ENCODE measurements at regions not wholly inside any gene's neighbourhood (a gene's known extent, or its start where the extent isn't known, plus 50 kb on each side); places are given as distances from the start of the nearest gene placed in this dataset.

- no peaks in the 10 kb centered on the region for H3K9me3 ChIP-seq (ENCODE audit: control insufficient read depth, low read length)
- H2BK5ac ChIP-seq (ENCODE audit: low read depth, low read length, poor library complexity, severe bottlenecking), result no peak overlapping the region
- no peak overlapping the region for H3K14ac ChIP-seq (ENCODE audit: low read length in 2 of 2)
- no peak overlapping the region for H3K27ac ChIP-seq (ENCODE audit: low read length, poor library complexity, severe bottlenecking)
- WGBS, result 81% methylated on average over 12 of the region's 12 CpGs
- peaks cover 0 to 2% of the 10 kb centered on the region in 2 experiments for H3K27me3 ChIP-seq (ENCODE audit: control insufficient read depth in 1 of 2, insufficient read depth in 1 of 2, low read length in 2 of 2)
- no peak overlapping the region for H3K9ac ChIP-seq (ENCODE audit: low read length)
- H3K4me2 ChIP-seq (ENCODE audit: low read length, poor library complexity, severe bottlenecking), result no peak overlapping the region
- H2AK5ac ChIP-seq (ENCODE audit: low read length, severe bottlenecking), result peak overlapping the region; percentile 19
- H3K36me3 ChIP-seq (ENCODE audit: control insufficient read depth in 1 of 2, insufficient read depth in 2 of 2, low read depth in 1 of 2, low read length in 2 of 2), result no peaks in the 10 kb centered on the region
- H3K18ac ChIP-seq (ENCODE audit: low read depth in 1 of 2, low read length in 2 of 2), result no peak overlapping the region
- H2BK15ac ChIP-seq (ENCODE audit: low read depth, poor library complexity, severe bottlenecking), result no peak overlapping the region
- H2BK120ac ChIP-seq (ENCODE audit: low read depth, low read length), result no peak overlapping the region
- H3K4ac ChIP-seq (ENCODE audit: low read depth in 1 of 2, low read length in 2 of 2), result no peak overlapping the region
- H4K8ac ChIP-seq (ENCODE audit: low read length), result no peak overlapping the region
- no peak overlapping the region for H4K91ac ChIP-seq (ENCODE audit: low read length)
- H3K4me1 ChIP-seq (ENCODE audit: control insufficient read depth, insufficient read depth, low read depth, low read length), result peaks cover 43% of the 10 kb centered on the region
- H3K23ac ChIP-seq (ENCODE audit: low read length in 2 of 2), result no peak overlapping the region
- no peak for DNase-seq
- no peak overlapping the region for H2BK12ac ChIP-seq (ENCODE audit: low read length in 2 of 2)
- no peak overlapping the region for H2AFZ ChIP-seq (ENCODE audit: low read depth, low read length)
- no peak overlapping the region for H3K4me3 ChIP-seq (ENCODE audit: insufficient read depth in 1 of 2, low read depth in 1 of 2, low read length in 2 of 2)
- H3K79me1 ChIP-seq (replicated peaks; ENCODE audit: low read length, poor library complexity, severe bottlenecking), result no peaks in the 10 kb centered on the region
These were observed 65.1 kb upstream of the KLF13 start for GRCh38 chr15:31261266-31262142.

- no peak overlapping the region for H3K4me3 ChIP-seq (ENCODE audit: insufficient read depth in 1 of 2, low read depth in 1 of 2, low read length in 2 of 2)
- H2AK5ac ChIP-seq (ENCODE audit: low read length, severe bottlenecking), result peak overlapping the region; percentile 24
- peaks cover 46% of the 10 kb centered on the region for H3K4me1 ChIP-seq (ENCODE audit: control insufficient read depth, insufficient read depth, low read depth, low read length)
- H3K18ac ChIP-seq (ENCODE audit: low read depth in 1 of 2, low read length in 2 of 2), result no peak overlapping the region
- no peaks in the 10 kb centered on the region for H3K79me1 ChIP-seq (replicated peaks; ENCODE audit: low read length, poor library complexity, severe bottlenecking)
- no peaks in the 10 kb centered on the region for H3K36me3 ChIP-seq (ENCODE audit: control insufficient read depth in 1 of 2, insufficient read depth in 2 of 2, low read depth in 1 of 2, low read length in 2 of 2)
- no peak overlapping the region for H3K9ac ChIP-seq (ENCODE audit: low read length)
- no peak for DNase-seq
- H2BK5ac ChIP-seq (ENCODE audit: low read depth, low read length, poor library complexity, severe bottlenecking), result no peak overlapping the region
- H3K9me3 ChIP-seq (ENCODE audit: control insufficient read depth, low read length), result no peaks in the 10 kb centered on the region
- WGBS, result 87% methylated on average over 3 of the region's 4 CpGs
- no peak overlapping the region for H2BK120ac ChIP-seq (ENCODE audit: low read depth, low read length)
- no peak overlapping the region for H3K4ac ChIP-seq (ENCODE audit: low read depth in 1 of 2, low read length in 2 of 2)
- H2AFZ ChIP-seq (ENCODE audit: low read depth, low read length), result no peak overlapping the region
- no peak overlapping the region for H4K91ac ChIP-seq (ENCODE audit: low read length)
- no peak overlapping the region for H4K8ac ChIP-seq (ENCODE audit: low read length)
- H3K27me3 ChIP-seq (ENCODE audit: control insufficient read depth in 1 of 2, insufficient read depth in 1 of 2, low read length in 2 of 2), result peaks cover 0 to 2% of the 10 kb centered on the region in 2 experiments
- H3K23ac ChIP-seq (ENCODE audit: low read length in 2 of 2), result no peak overlapping the region
- no peak overlapping the region for H3K27ac ChIP-seq (ENCODE audit: low read length, poor library complexity, severe bottlenecking)
- no peak overlapping the region for H3K14ac ChIP-seq (ENCODE audit: low read length in 2 of 2)
- no peak overlapping the region for H2BK15ac ChIP-seq (ENCODE audit: low read depth, poor library complexity, severe bottlenecking)
- H3K4me2 ChIP-seq (ENCODE audit: low read length, poor library complexity, severe bottlenecking), result no peak overlapping the region
- H2BK12ac ChIP-seq (ENCODE audit: low read length in 2 of 2), result no peak overlapping the region
These were observed 64.5 kb upstream of the KLF13 start for GRCh38 chr15:31262143-31262530.

- Histone ChIP-seq H2BK120ac (ENCODE audit: low read depth, low read length) (no peak overlapping the region), H3K4me1 (ENCODE audit: control insufficient read depth, insufficient read depth, low read depth, low read length) (peaks cover 48% of the 10 kb centered on the region), H3K4ac (ENCODE audit: low read depth in 1 of 2, low read length in 2 of 2) (no peak overlapping the region), H2BK5ac (ENCODE audit: low read depth, low read length, poor library complexity, severe bottlenecking) (no peak overlapping the region), H3K4me2 (ENCODE audit: low read length, poor library complexity, severe bottlenecking) (no peak overlapping the region), H4K8ac (ENCODE audit: low read length) (no peak overlapping the region), H4K91ac (ENCODE audit: low read length) (no peak overlapping the region), H3K23ac (ENCODE audit: low read length in 2 of 2) (no peak overlapping the region), H3K14ac (ENCODE audit: low read length in 2 of 2) (no peak overlapping the region), H3K79me1 (replicated peaks; ENCODE audit: low read length, poor library complexity, severe bottlenecking) (no peaks in the 10 kb centered on the region), H3K4me3 (ENCODE audit: insufficient read depth in 1 of 2, low read depth in 1 of 2, low read length in 2 of 2) (no peak overlapping the region), H3K9ac (ENCODE audit: low read length) (no peak overlapping the region), H2BK15ac (ENCODE audit: low read depth, poor library complexity, severe bottlenecking) (no peak overlapping the region), H3K9me3 (ENCODE audit: control insufficient read depth, low read length) (no peaks in the 10 kb centered on the region), H3K18ac (ENCODE audit: low read depth in 1 of 2, low read length in 2 of 2) (no peak overlapping the region), H3K36me3 (ENCODE audit: control insufficient read depth in 1 of 2, insufficient read depth in 2 of 2, low read depth in 1 of 2, low read length in 2 of 2) (no peaks in the 10 kb centered on the region), H2AFZ (ENCODE audit: low read depth, low read length) (no peak overlapping the region), H2AK5ac (ENCODE audit: low read length, severe bottlenecking) (no peak overlapping the region), H3K27me3 (ENCODE audit: control insufficient read depth in 1 of 2, insufficient read depth in 1 of 2, low read length in 2 of 2) (peaks cover 0 to 2% of the 10 kb centered on the region in 2 experiments), H3K27ac (ENCODE audit: low read length, poor library complexity, severe bottlenecking) (no peak overlapping the region), H2BK12ac (ENCODE audit: low read length in 2 of 2) (no peak overlapping the region)
- WGBS, result 88% methylated on average over 12 of the region's 12 CpGs
- no peak for DNase-seq
These were observed 63.5 kb upstream of the KLF13 start for GRCh38 chr15:31262901-31263671.

All from mesenchymal stem cell (in vitro differentiated cells and primary cell).